ENCODE measurements at regions not wholly inside any gene's neighbourhood (a gene's known extent, or its start where the extent isn't known, plus 50 kb on each side); places are given as distances from the start of the nearest gene placed in this dataset.

- no peak for TF ChIP-seq EP300 (IDR thresholded peaks at IDR 0.05; ENCODE audit: borderline replicate concordance in 1 of 2, control insufficient read depth in 1 of 2, low read depth in 2 of 2, low read length in 2 of 2)
- no peak for TF ChIP-seq SREBF2 (IDR thresholded peaks at IDR 0.05; ENCODE audit: low read length)
Measured at GRCh38 chr5:152125661-152126205, 201.1 kb upstream of the GLRA1 start (continued).

GRCh38 chr5:152124409-152125041 lies 199.9 kb upstream of the GLRA1 start:
- intact Hi-C loops (cut with micrococcal nuclease; ENCODE audit: unreplicated experiment) (no loop called here), in situ Hi-C loops (cut with MboI) (no loop called here)
- Histone ChIP-seq H3K4me3 (no peak overlapping the region), H3K27ac (ENCODE audit: control insufficient read depth, insufficient read depth) (no peak overlapping the region), H2AFZ (ENCODE audit: control insufficient read depth, low read depth, low read length) (no peak overlapping the region), H3K9ac (ENCODE audit: control insufficient read depth, insufficient read depth, low read length) (no peak overlapping the region), H3K27me3 (replicated peaks in 1 of 2; ENCODE audit: control insufficient read depth in 2 of 2, insufficient read depth in 2 of 2, low read length in 1 of 2) (no peaks in the 10 kb centered on the region; a peak in 1 of 4 replicates), H3K4me2 (ENCODE audit: control insufficient read depth, insufficient read depth) (no peak overlapping the region), H3K9me3 (replicated peaks; ENCODE audit: control insufficient read depth, insufficient read depth, low read length) (no peaks in the 10 kb centered on the region), H3K4me1 (ENCODE audit: control insufficient read depth, insufficient read depth, low read length) (no peaks in the 10 kb centered on the region), H3K36me3 (ENCODE audit: control insufficient read depth in 2 of 2, insufficient read depth in 2 of 2, low read length in 1 of 2) (no peaks in the 10 kb centered on the region), H4K20me1 (ENCODE audit: control insufficient read depth, insufficient read depth) (no peaks in the 10 kb centered on the region), H3K79me2 (ENCODE audit: control insufficient read depth, insufficient read depth, low read length) (no peaks in the 10 kb centered on the region)
- ATAC-seq (no peak), DNase-seq (ENCODE audit: low read depth, low spot score) (no peak), FAIRE-seq (no peak)
- ChIA-PET CTCF (interaction anchor here (0.5 kb wide), 1 partner anchor 135 kb away, joined by 3 read pairs; no protein-coding TSS in a partner anchor), SMC1A (ENCODE audit: uncharacterized antibody, unreplicated experiment) (interaction anchor here (0.8 to 2.6 kb wide), 3 partner anchors 19 to 299 kb away, joined by 3 to 5 read pairs (median 3); no protein-coding TSS in a partner anchor), RAD21 (ENCODE audit: unreplicated experiment) (no interaction called here), POLR2A (no interaction called here)
- no TSS peak for BruUV-seq (replicated peaks)
- 41% methylated on average over 12 of the region's 12 CpGs for WGBS (ENCODE audit: insufficient coverage, insufficient replicate concordance, low lambda C conversion rate, missing lambda C conversion rate)
- TF ChIP-seq ETV6 (conservative IDR thresholded peaks at IDR 0.05 in 1 of 2, IDR thresholded peaks at IDR 0.05 in 1 of 2; ENCODE audit: borderline replicate concordance in 1 of 2, low read depth in 1 of 2) (no peak), MTA2 (IDR thresholded peaks at IDR 0.05; ENCODE audit: low read depth) (no peak), SUPT20H (IDR thresholded peaks at IDR 0.05; ENCODE audit: borderline replicate concordance, control insufficient read depth, low read depth, low read length) (no peak), DPF2 (IDR thresholded peaks at IDR 0.05) (no peak), LARP7 (IDR thresholded peaks at IDR 0.05) (no peak), CEBPZ (IDR thresholded peaks at IDR 0.05; ENCODE audit: low read depth, low read length) (no peak), NRF1 (conservative IDR thresholded peaks at IDR 0.05; ENCODE audit: low read depth, low read length) (no peak), IRF4 (IDR thresholded peaks at IDR 0.05; ENCODE audit: low read depth, low read length) (no peak), ATF3 (IDR thresholded peaks at IDR 0.05; ENCODE audit: borderline replicate concordance, extremely low read depth, low read depth, low read length) (no peak)
- TF ChIP-seq, protein P1, sequence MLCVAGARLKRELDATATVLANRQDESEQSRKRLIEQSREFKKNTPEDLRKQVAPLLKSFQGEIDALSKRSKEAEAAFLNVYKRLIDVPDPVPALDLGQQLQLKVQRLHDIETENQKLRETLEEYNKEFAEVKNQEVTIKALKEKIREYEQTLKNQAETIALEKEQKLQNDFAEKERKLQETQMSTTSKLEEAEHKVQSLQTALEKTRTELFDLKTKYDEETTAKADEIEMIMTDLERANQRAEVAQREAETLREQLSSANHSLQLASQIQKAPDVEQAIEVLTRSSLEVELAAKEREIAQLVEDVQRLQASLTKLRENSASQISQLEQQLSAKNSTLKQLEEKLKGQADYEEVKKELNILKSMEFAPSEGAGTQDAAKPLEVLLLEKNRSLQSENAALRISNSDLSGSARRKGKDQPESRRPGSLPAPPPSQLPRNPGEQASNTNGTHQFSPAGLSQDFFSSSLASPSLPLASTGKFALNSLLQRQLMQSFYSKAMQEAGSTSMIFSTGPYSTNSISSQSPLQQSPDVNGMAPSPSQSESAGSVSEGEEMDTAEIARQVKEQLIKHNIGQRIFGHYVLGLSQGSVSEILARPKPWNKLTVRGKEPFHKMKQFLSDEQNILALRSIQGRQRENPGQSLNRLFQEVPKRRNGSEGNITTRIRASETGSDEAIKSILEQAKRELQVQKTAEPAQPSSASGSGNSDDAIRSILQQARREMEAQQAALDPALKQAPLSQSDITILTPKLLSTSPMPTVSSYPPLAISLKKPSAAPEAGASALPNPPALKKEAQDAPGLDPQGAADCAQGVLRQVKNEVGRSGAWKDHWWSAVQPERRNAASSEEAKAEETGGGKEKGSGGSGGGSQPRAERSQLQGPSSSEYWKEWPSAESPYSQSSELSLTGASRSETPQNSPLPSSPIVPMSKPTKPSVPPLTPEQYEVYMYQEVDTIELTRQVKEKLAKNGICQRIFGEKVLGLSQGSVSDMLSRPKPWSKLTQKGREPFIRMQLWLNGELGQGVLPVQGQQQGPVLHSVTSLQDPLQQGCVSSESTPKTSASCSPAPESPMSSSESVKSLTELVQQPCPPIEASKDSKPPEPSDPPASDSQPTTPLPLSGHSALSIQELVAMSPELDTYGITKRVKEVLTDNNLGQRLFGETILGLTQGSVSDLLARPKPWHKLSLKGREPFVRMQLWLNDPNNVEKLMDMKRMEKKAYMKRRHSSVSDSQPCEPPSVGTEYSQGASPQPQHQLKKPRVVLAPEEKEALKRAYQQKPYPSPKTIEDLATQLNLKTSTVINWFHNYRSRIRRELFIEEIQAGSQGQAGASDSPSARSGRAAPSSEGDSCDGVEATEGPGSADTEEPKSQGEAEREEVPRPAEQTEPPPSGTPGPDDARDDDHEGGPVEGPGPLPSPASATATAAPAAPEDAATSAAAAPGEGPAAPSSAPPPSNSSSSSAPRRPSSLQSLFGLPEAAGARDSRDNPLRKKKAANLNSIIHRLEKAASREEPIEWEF (IDR thresholded peaks at IDR 0.05; ENCODE audit: insufficient replicate concordance, low read depth, low read length), result no peak
